WTC11 (cell line): ENCODE measurements at regions not wholly inside any gene's neighbourhood (a gene's known extent, or its start where the extent isn't known, plus 50 kb on each side); places are given as distances from the start of the nearest gene placed in this dataset.

Experiments used
- ATAC-seq: fragments of 200-7000 bp; cut with Tn5 transposase; 2 replicates; pipeline ENCODE4 v1.10.0; 2021; ENCODE audit warnings: mild to moderate bottlenecking, moderate library complexity
- CTCF ChIA-PET: fragments of 300-600 bp; sonication (Branson Sonifier 250); formaldehyde crosslinking; loops from one replicate; lab custom pipeline; 2021; ENCODE audit warnings: antibody characterized with exemption; lab: Charles Lee
- POLR2A ChIA-PET: fragments of 350-600 bp; sonication (Branson Sonifier 250); formaldehyde crosslinking; loops from one replicate; lab custom pipeline; 2021; ENCODE audit warnings: antibody characterized with exemption; lab: Charles Lee
- DNase-seq: peaks from one replicate; pipeline ENCODE4 v3.0.0; 2021; ENCODE audit warnings: low spot score
- H3K27ac Mint-ChIP-seq: 2 replicates; pipeline ENCODE4 v1.8.0; 2021; ENCODE audit warnings: mixed read lengths
- H3K27me3 Mint-ChIP-seq: 2 replicates; pipeline ENCODE4 v1.8.0; 2021; ENCODE audit warnings: low read depth, mild to moderate bottlenecking, moderate library complexity, mixed read lengths
- H3K36me3 Mint-ChIP-seq: 2 replicates; pipeline ENCODE4 v1.8.0; 2021; ENCODE audit warnings: mixed read lengths
- H3K4me1 Mint-ChIP-seq: 2 replicates; pipeline ENCODE4 v1.8.0; 2022; ENCODE audit warnings: mixed read lengths
- H3K4me3 Mint-ChIP-seq: 2 replicates; pipeline ENCODE4 v1.8.0; 2021; ENCODE audit warnings: mild to moderate bottlenecking, moderate library complexity, mixed read lengths
- H3K9me3 Mint-ChIP-seq: 2 replicates; pipeline ENCODE4 v1.8.0; 2021; ENCODE audit warnings: mixed read lengths
- AFF4 ChIP-seq: sonication (generic); formaldehyde crosslinking; IDR thresholded peaks from 2 replicates; pipeline ENCODE4 v1.8.1; 2023; ENCODE audit warnings: mild to moderate bottlenecking, missing genetic modification reagents, borderline replicate concordance
- AR ChIP-seq: fragments of 250-450 bp; sonication (Bioruptor Pico); IDR thresholded peaks from 2 replicates; pipeline ENCODE4 v1.9.0; 2021; ENCODE audit warnings: mild to moderate bottlenecking
- ATF3 ChIP-seq: sonication (generic); formaldehyde crosslinking; conservative IDR thresholded peaks from 2 replicates; pipeline ENCODE4 v1.8.1; 2022; ENCODE audit warnings: mild to moderate bottlenecking, missing genetic modification reagents
- CREB1 ChIP-seq: sonication (generic); formaldehyde crosslinking; IDR thresholded peaks from 2 replicates; pipeline ENCODE4 v1.8.0; 2023; ENCODE audit warnings: mild to moderate bottlenecking, missing genetic modification reagents
- E2F4 ChIP-seq: sonication (generic); formaldehyde crosslinking; IDR thresholded peaks from 2 replicates; pipeline ENCODE4 v1.8.1; 2022; ENCODE audit warnings: low read depth, mild to moderate bottlenecking, moderate library complexity, missing genetic modification reagents, borderline replicate concordance
- ELF4 ChIP-seq: sonication (generic); formaldehyde crosslinking; IDR thresholded peaks from 2 replicates; pipeline ENCODE4 v1.8.1; 2022; ENCODE audit warnings: low read depth, mild to moderate bottlenecking, moderate library complexity, missing genetic modification reagents
- EMX1 ChIP-seq: fragments of 250-450 bp; sonication (Bioruptor Pico); IDR thresholded peaks from 2 replicates; pipeline ENCODE4 v1.8.0; 2021; ENCODE audit warnings: mild to moderate bottlenecking
- FOXP4 ChIP-seq: sonication (generic); formaldehyde crosslinking; IDR thresholded peaks from 2 replicates; pipeline ENCODE4 v1.8.0; 2022; ENCODE audit warnings: mild to moderate bottlenecking, missing genetic modification reagents
- GRHL2 ChIP-seq: fragments of 250-450 bp; sonication (Bioruptor Pico); IDR thresholded peaks from 2 replicates; pipeline ENCODE4 v1.8.0; 2022; ENCODE audit warnings: mild to moderate bottlenecking, moderate library complexity; ENCODE audit not compliant: insufficient replicate concordance, severe bottlenecking
- MXD4 ChIP-seq: fragments of 250-450 bp; sonication (Bioruptor Pico); IDR thresholded peaks from 2 replicates; pipeline ENCODE4 v1.8.0; 2021; ENCODE audit warnings: mild to moderate bottlenecking, moderate library complexity, borderline replicate concordance
- NFE2L1 ChIP-seq: sonication (generic); formaldehyde crosslinking; IDR thresholded peaks from 2 replicates; pipeline ENCODE4 v1.8.1; 2023; ENCODE audit warnings: missing genetic modification reagents
- RORB ChIP-seq: fragments of 250-450 bp; sonication (Bioruptor Pico); IDR thresholded peaks from 2 replicates; pipeline ENCODE4 v1.9.0; 2021; ENCODE audit warnings: mild to moderate bottlenecking
- ZNF281 ChIP-seq: sonication (generic); formaldehyde crosslinking; IDR thresholded peaks from 2 replicates; pipeline ENCODE4 v1.8.0; 2023; ENCODE audit warnings: mild to moderate bottlenecking, missing genetic modification reagents
- ZNF532 ChIP-seq: fragments of 250-450 bp; sonication (Bioruptor Pico); IDR thresholded peaks from 2 replicates; pipeline ENCODE4 v1.9.0; 2021; ENCODE audit warnings: mild to moderate bottlenecking, borderline replicate concordance

GRCh38 chr4:35562861-35563260 lies 681.5 kb downstream of the ARAP2 start:
- ChIA-PET CTCF (no interaction called here), POLR2A (no interaction called here)
- Mint-ChIP-seq H3K4me3 (no peak overlapping the region), H3K9me3 (peaks cover 13% of the 10 kb centered on the region), H3K27me3 (no peaks in the 10 kb centered on the region), H3K36me3 (peaks cover 14% of the 10 kb centered on the region), H3K27ac (no peak overlapping the region), H3K4me1 (peaks cover 12% of the 10 kb centered on the region)
- ATAC-seq = no peak
- DNase-seq = no peak
- TF ChIP-seq MXD4 = no peak
- no peak for TF ChIP-seq NFE2L1 (CRISPR knock-in tag)
- TF ChIP-seq ZNF532 (CRISPR knock-in tag) = no peak
- no peak for TF ChIP-seq EMX1
- no peak for TF ChIP-seq RORB (CRISPR knock-in tag)
- TF ChIP-seq ZNF281 (CRISPR knock-in tag) = no peak
- no peak for TF ChIP-seq E2F4 (CRISPR knock-in tag)
- no peak for TF ChIP-seq AR (CRISPR knock-in tag)
- no peak for TF ChIP-seq ELF4
- no peak for TF ChIP-seq FOXP4 (CRISPR knock-in tag)
- TF ChIP-seq AFF4 (CRISPR knock-in tag) = no peak
- no peak for TF ChIP-seq GRHL2 (CRISPR knock-in tag)
- TF ChIP-seq ATF3 (CRISPR knock-in tag) = no peak
- no peak for TF ChIP-seq CREB1 (CRISPR knock-in tag)
